ENCODE measurements at regions not wholly inside any gene's neighbourhood (a gene's known extent, or its start where the extent isn't known, plus 50 kb on each side); places are given as distances from the start of the nearest gene placed in this dataset.
"Not testable (repeated sequence)": the region's sequence is repeated elsewhere in the genome, so short reads cannot be mapped to it uniquely, and the experiment has no call there.

GRCh38 chr7:32775809-32776208, 115.8 kb downstream of the KBTBD2 start:
- POLR2A ChIA-PET; H3K27ac ChIP-seq (ENCODE audit: low read depth, low read length, poor library complexity, severe bottlenecking); intact Hi-C loops (cut with micrococcal nuclease; ENCODE audit: unreplicated experiment); H3K4me2 ChIP-seq (ENCODE audit: low read length); H3K36me3 ChIP-seq (ENCODE audit: insufficient read depth, low read length); BruUV-seq (replicated peaks); H4K20me1 ChIP-seq (ENCODE audit: insufficient read depth, low read length); H3K4me1 ChIP-seq (ENCODE audit: insufficient read depth, low read length, poor library complexity, severe bottlenecking); DNase-seq (ENCODE audit: low spot score); H3K9me2 ChIP-seq (ENCODE audit: insufficient read depth, low read length); H3K79me2 ChIP-seq (ENCODE audit: insufficient read depth, low read depth, low read length); CTCF ChIA-PET (ENCODE audit: unreplicated experiment); H3K4me3 ChIP-seq (ENCODE audit: low read depth, low read length, poor library complexity, severe bottlenecking); H3K9me3 ChIP-seq (ENCODE audit: low read length); H2AFZ ChIP-seq (ENCODE audit: low read length): not testable (repeated sequence)

- intact Hi-C loops (cut with micrococcal nuclease; ENCODE audit: unreplicated experiment): no loop called here
- no peaks in the 10 kb centered on the region for H3K9me3 ChIP-seq (ENCODE audit: low read length)
- H2AFZ ChIP-seq (ENCODE audit: low read length): no peak overlapping the region
- BruUV-seq (replicated peaks): no TSS peak
- no peak for TF ChIP-seq CTCF (conservative IDR thresholded peaks at IDR 0.05; ENCODE audit: low read length)
- no peak for TF ChIP-seq EZH2phosphoT487 (IDR thresholded peaks at IDR 0.05; ENCODE audit: borderline replicate concordance, low read depth, low read length)
- no peak for DNase-seq (ENCODE audit: low spot score)
- H3K36me3 ChIP-seq (ENCODE audit: insufficient read depth, low read length): no peaks in the 10 kb centered on the region
- no peaks in the 10 kb centered on the region for H3K79me2 ChIP-seq (ENCODE audit: insufficient read depth, low read depth, low read length)
- no peak overlapping the region for H3K4me2 ChIP-seq (ENCODE audit: low read length)
- H3K4me3 ChIP-seq (ENCODE audit: low read depth, low read length, poor library complexity, severe bottlenecking): no peak overlapping the region
- no peaks in the 10 kb centered on the region for H3K4me1 ChIP-seq (ENCODE audit: insufficient read depth, low read length, poor library complexity, severe bottlenecking)
- H4K20me1 ChIP-seq (ENCODE audit: insufficient read depth, low read length): no peaks in the 10 kb centered on the region
- H3K9me2 ChIP-seq (ENCODE audit: insufficient read depth, low read length): no peaks in the 10 kb centered on the region
- CTCF ChIA-PET (ENCODE audit: unreplicated experiment): no interaction called here
- POLR2A ChIA-PET: no interaction called here
- H3K27ac ChIP-seq (ENCODE audit: low read depth, low read length, poor library complexity, severe bottlenecking): no peak overlapping the region
Measured at GRCh38 chr7:32774541-32774951, 117.0 kb downstream of the KBTBD2 start.

GRCh38 chr7:32768866-32769510, 122.6 kb downstream of the KBTBD2 start:
- H3K27ac ChIP-seq (ENCODE audit: low read depth, low read length, poor library complexity, severe bottlenecking); POLR2A ChIA-PET; H3K79me2 ChIP-seq (ENCODE audit: insufficient read depth, low read depth, low read length); H4K20me1 ChIP-seq (ENCODE audit: insufficient read depth, low read length); CTCF ChIA-PET (ENCODE audit: unreplicated experiment); H3K4me3 ChIP-seq (ENCODE audit: low read depth, low read length, poor library complexity, severe bottlenecking); H3K36me3 ChIP-seq (ENCODE audit: insufficient read depth, low read length); H3K4me1 ChIP-seq (ENCODE audit: insufficient read depth, low read length, poor library complexity, severe bottlenecking); H3K9me3 ChIP-seq (ENCODE audit: low read length); H3K4me2 ChIP-seq (ENCODE audit: low read length); H3K9me2 ChIP-seq (ENCODE audit: insufficient read depth, low read length); H2AFZ ChIP-seq (ENCODE audit: low read length); DNase-seq (ENCODE audit: low spot score); BruUV-seq (replicated peaks): not testable (repeated sequence)
- intact Hi-C loops (cut with micrococcal nuclease; ENCODE audit: unreplicated experiment): loop anchor here (5.0 to 10.0 kb wide), 2 partner anchors 78 to 1166 kb away; no protein-coding TSS in a partner anchor

GRCh38 chr7:32768338-32768737, 123.2 kb downstream of the KBTBD2 start:
- intact Hi-C loops (cut with micrococcal nuclease; ENCODE audit: unreplicated experiment): loop anchor here (5.0 to 10.0 kb wide), 2 partner anchors 79 to 1166 kb away; no protein-coding TSS in a partner anchor
- BruUV-seq (replicated peaks); H2AFZ ChIP-seq (ENCODE audit: low read length); POLR2A ChIA-PET; H3K36me3 ChIP-seq (ENCODE audit: insufficient read depth, low read length); H3K4me2 ChIP-seq (ENCODE audit: low read length); DNase-seq (ENCODE audit: low spot score); H3K4me1 ChIP-seq (ENCODE audit: insufficient read depth, low read length, poor library complexity, severe bottlenecking); CTCF ChIA-PET (ENCODE audit: unreplicated experiment); H3K27ac ChIP-seq (ENCODE audit: low read depth, low read length, poor library complexity, severe bottlenecking); H3K4me3 ChIP-seq (ENCODE audit: low read depth, low read length, poor library complexity, severe bottlenecking); H3K9me3 ChIP-seq (ENCODE audit: low read length); H3K79me2 ChIP-seq (ENCODE audit: insufficient read depth, low read depth, low read length); H3K9me2 ChIP-seq (ENCODE audit: insufficient read depth, low read length); H4K20me1 ChIP-seq (ENCODE audit: insufficient read depth, low read length): not testable (repeated sequence)
